Superior temporal gyrus (tissue), 1 donor: ENCODE measurements at regions not wholly inside any gene's neighbourhood (a gene's known extent, or its start where the extent isn't known, plus 50 kb on each side); places are given as distances from the start of the nearest gene placed in this dataset.

Experiments
- DNase-seq: peaks from one replicate; pipeline ENCODE4 v3.0.0-alpha.2; 2016; ENCODE audit errors: extremely low spot score

- DNase-seq, result no peak
Observed at GRCh38 chr9:19511694-19512093, 102.9 kb downstream of the ACER2 start.

DNA sequence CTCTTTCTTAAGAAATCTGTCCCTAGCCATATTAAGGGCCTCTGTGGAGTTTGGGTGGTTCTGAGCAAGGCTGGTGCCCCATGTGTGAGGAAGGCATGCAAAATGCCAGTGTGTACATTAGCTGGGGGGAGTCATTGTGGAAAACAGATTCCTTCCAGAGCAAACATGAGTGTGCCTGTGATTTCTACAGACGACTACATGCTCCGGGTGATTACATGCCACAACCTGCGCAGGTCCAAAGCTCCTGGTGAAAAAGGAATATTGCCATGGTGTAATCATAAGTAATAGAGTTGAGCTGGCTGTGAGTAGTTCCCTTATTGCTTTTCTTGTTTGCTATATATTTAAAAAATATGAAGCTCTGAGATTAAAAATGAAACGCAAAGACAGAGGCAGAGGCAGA, 102.1 kb downstream of the ACER2 start:
- DNase-seq, result no peak
